Fibroblast of skin of right biceps (primary cell): ENCODE measurements at regions not wholly inside any gene's neighbourhood (a gene's known extent, or its start where the extent isn't known, plus 50 kb on each side); places are given as distances from the start of the nearest gene placed in this dataset.

Experiments
- DNase-seq: peaks from one replicate; pipeline ENCODE4 v3.0.0-alpha.2; 2013

- DNase-seq = no peak
Measured at GRCh38 chr16:49127103-49127502, 154.5 kb downstream of the CBLN1 start.

GRCh38 chr16:49121636-49122035 is 160.0 kb downstream of the CBLN1 start:
- no peak for DNase-seq

DNA sequence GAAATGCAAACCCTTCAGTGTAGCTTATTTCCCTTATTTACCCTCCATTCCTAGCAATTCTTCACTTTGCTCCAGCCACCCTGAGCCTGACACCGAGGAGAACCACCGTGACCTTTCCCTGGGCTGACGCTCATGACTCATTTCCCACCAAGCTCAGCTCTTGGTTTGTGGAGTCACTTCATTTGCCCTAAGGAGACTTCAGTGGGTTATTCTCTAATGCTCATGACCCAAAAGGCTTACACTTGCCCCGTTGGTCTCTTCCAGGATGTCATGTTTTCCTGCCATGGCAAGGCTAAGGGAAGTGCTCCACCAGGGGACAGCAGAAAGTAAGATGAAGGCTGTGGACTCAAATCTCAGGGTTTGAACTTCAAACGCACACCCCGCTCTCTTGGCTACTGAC is 161.0 kb downstream of the CBLN1 start:
- no peak for DNase-seq

DNA sequence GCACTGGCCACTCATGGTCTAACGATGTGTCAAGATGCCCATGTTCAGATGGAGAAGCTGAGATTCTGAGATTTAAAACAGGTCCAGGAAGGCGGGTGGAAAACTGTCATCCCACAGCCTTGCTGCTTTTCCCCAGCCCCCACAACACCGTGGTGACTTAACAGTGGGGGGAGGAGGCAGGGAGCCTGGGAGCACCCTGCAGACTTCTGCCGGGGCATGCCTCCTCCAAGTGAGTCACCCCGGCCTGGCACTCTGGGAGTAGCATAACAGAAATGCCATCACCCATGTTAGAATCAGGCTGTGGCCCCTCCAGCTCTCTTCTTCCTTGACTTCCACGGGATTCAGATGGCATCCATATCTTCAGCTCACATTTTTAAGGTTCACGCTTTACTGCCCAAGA is 164.8 kb downstream of the CBLN1 start:
- DNase-seq = no peak

GRCh38 chr16:49115956-49116355 is 165.7 kb downstream of the CBLN1 start:
- no peak for DNase-seq

GRCh38 chr16:49112754-49113153 is 168.9 kb downstream of the CBLN1 start:
- DNase-seq = no peak

DNA sequence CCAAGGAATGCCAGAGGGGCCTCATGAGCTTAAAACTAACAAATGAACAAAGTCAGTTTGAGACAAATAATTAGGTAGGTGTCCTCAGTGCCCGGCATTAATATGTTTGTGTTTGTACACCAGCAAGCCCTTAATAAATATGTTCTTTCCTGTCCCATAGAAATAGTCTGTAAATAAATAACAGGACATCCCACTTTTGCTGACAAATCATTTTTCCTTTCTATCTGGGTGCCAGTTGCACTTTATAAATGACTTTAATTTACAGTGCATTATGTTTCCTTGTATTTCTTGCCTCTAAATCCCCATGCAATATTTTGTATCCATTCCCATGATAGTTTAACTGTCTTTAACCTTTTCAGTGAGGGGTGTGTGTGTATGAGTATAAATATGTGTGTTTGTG is 170.3 kb downstream of the CBLN1 start:
- no peak for DNase-seq

DNA sequence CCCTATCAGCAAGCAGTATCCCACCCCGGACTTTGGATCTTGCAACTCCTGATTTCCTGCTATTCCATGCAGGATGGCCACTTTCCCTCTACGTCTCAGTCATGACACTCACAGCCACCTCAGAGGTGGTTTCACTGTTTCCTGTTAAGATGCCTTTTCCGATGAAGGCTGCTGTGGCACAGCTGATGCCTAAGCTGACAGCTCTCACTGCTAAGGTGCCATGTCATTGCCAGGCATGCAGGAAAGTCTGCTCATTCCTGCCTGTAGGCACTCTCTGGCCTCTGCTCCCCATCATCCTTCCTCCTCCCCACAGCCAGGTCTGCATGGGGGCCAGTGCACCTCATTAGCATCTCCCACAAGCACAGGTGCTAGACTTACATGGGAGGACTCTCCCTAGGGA is 173.0 kb downstream of the CBLN1 start:
- no peak for DNase-seq

GRCh38 chr16:49103298-49103697 is 178.3 kb downstream of the CBLN1 start:
- no peak for DNase-seq

DNA sequence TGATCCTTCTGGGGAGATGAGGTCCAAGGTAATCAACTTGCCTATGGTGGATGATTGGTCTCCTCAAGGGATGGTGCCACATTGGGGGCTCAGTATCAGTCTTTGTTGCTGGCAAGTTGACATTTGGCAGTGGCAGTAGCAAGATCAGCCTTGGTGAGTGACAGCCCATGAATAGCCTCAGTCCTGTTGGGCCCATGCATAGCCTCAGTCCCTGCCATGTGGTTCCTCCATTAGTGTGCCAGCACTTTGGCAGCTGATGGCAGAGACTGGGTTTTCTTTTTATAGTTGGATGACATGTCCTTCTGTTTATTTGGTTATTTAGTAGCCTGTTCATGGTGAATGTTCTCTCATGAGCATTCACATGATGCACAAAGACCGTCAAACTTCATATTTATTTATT is 179.6 kb downstream of the CBLN1 start:
- no peak for DNase-seq

DNA sequence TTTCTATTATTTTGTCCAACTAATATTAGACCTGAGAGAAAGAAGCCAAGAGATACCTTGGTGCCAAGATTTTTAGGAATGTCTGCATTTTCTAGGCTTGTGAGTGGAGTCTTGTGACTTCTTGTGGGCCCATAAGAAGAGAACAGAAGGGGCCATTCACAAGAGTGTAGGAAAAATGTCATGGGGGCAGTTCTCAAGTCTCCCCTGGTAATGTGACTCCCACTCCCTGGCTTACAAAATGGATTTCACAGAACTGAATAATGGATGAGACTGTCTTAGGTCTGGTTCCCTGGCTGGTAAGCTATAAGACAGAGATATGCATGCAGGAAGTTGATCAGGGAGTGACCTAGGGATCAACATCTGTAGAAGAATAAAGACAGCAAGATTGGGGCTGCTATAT is 181.3 kb downstream of the CBLN1 start:
- no peak for DNase-seq

DNA sequence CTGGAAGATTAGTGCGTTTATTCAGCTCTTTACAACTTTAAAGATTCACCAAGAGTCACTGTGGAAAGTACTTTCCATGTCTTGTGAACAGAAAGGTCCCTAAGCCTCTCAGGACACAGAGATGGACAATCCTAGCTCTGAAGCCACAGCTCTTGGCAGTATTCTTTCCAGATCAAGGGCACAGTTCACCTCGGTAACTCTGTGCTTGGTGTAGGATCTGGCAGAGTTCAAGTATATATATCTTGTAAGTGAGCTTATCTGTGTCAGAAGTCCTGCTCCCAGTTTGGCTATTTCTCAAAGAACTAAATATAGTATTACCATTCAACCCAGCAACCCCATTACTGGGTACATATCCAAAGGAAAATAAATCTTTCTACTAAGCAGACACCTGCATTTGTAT is 183.7 kb downstream of the CBLN1 start:
- no peak for DNase-seq

DNA sequence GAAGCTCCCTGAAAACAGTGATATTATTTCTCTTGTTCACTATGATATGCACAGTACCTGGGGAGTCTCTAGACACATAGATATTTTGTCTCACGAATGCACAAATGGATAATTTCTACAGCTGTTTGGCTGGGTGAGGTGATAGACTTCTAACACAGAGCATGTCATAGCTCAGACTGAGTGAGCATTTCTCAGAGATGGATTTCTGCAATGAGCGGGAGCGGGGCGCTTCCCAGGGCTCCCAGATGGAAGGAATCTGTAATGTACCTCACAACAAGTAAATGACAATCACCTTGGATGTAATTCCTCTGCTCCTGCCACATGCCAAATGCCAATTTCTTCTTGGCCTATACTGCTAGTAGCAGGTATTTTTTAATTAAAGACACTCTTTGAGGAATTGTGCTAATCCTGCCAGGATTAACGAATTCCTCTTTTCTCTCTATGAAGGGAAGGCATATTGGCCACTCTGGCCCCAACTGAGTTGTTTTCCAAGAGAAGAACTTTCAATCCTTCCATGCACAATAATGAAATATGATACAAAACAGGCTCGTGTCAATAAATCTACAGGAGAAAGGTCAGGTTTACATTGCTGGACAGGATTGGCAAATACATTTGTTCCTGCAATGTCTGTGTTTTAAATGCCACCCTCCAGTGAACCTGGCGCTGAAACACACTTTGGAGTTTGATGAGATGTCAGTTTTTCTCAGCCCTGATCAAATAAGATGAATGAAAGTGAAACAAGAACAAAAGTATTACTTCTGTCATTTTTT is 185.3 kb downstream of the CBLN1 start:
- no peak for DNase-seq

GRCh38 chr16:49095539-49095938 is 186.1 kb downstream of the CBLN1 start:
- no peak for DNase-seq

GRCh38 chr16:49094471-49094870 is 187.2 kb downstream of the CBLN1 start:
- DNase-seq = no peak

DNA sequence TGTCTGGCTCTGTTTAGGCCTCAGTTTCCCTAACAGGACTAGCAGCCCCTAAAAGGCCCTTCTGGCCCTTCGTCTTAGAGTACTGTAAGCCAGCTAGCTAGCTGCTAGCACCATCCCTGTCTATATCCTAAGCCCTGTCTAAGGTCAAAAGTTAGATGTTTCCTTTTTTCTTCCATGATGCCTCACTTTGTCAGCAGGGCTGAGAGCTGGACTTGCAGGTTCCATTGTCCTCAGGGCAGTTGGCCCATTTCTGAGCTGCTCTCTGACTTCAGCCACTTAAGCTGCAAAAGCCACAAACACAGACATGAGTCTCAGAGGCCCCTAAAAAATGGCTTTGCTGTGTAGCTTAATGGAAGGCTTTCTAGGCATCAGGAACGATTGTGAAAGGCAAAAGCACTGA is 187.7 kb downstream of the CBLN1 start:
- DNase-seq = no peak

- no peak for DNase-seq
Measured at GRCh38 chr16:49092704-49093103, 188.9 kb downstream of the CBLN1 start.

DNA sequence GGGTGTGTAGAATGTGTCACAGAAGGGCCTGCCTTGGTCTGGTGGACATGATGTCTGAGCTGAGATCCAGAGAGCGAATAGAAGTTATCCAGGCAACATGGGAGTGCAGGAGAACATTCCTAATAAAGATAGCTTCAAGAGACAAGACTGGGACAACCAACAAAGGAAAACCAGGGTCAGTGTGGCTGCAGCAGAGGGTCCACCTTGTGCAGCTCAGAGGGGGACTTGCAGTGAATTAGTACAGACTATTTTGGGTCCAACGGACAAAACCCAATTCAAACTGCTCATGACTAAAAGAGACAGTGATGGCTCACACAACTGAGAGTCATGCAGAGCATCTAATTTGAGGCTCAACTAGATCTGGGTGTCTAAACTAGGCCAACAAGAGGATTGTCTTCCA is 192.1 kb downstream of the CBLN1 start:
- DNase-seq = no peak

GRCh38 chr16:49089039-49089438 is 192.6 kb downstream of the CBLN1 start:
- DNase-seq = no peak

- DNase-seq = peak; percentile 1
Measured at GRCh38 chr16:49085686-49086085, 196.0 kb downstream of the CBLN1 start.

GRCh38 chr16:49084628-49085390 is 196.8 kb downstream of the CBLN1 start:
- DNase-seq = no peak

DNA sequence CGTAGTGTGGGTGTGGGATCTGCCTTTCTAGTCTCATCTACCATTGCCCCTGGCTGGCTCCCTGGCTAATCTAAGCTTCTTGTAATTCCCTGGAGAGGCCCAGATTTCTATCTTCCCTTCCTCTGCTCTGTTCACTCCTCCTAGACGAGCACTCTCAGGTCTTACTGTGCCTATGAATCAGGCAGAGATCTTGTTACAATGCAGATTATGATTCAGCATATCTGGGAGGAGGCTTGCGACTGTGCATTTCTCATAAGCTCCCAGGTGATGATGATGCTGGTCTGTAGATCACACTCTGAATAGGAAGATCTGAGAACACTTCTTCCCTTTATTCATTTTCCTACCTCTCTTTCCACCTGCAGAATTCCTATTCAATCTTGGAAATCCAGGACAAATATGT is 200.1 kb downstream of the CBLN1 start:
- no peak for DNase-seq

DNA sequence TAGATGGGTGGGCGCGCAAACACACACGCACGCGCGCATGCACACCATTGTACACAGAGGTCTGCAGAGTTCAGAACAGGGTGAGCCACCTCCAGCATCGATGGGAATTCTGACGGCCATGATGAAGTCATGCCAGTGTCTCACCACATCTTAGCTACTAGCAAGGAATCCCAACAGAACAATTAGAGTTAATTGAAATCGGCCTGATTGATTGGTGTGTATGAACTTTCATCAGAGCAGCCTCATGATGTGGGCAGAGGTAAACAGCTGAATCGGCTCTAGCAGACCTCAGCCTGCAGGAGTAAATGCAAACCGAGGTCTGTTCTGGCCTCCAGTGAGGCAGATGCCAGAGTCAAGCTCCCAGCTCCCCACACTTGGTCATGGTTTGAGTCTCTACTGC is 200.6 kb downstream of the CBLN1 start:
- DNase-seq = no peak

DNA sequence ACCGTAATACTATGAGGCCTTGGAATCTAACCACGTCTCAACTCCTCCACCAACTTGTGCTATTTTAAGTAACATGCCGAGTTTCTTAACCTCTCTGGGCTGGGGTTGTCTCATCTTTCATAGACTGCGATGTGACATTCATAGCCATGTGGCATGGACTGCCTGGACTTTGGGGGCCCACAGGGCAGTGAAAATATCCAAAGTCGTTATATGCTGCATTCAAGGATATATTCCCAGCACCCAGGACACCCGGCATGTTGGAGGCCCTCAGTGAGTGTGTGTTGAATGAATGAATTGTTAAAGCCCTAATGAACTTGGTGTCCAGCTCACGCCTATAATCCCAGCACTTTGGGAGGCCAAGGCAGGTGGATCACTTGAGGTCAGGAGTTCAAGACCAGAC is 203.1 kb downstream of the CBLN1 start:
- DNase-seq = no peak

DNA sequence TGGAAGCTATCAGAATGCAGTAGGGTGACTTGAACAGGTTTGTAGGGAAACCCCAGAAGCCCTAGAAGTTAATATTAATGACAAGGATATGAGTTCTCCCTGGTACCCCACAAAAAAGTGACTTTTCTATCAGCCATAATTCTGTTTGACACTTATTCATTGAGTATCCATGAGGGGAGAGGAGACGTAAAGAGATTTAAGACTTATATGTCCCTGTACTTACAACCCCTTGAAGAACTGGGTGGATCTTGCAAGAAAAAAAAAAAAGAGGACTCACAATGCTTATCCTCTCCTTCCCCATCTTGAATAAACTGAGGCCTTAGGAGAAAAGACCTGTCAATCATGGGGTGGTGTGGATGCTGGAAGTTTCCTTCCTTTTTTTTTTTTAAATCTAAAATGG is 203.5 kb downstream of the CBLN1 start:
- DNase-seq = no peak
